ENCODE measurements at regions not wholly inside any gene's neighbourhood (a gene's known extent, or its start where the extent isn't known, plus 50 kb on each side); places are given as distances from the start of the nearest gene placed in this dataset.
A peak's percentile ranks its signal among the peaks of the same experiment; 100 is the strongest.

DNA sequence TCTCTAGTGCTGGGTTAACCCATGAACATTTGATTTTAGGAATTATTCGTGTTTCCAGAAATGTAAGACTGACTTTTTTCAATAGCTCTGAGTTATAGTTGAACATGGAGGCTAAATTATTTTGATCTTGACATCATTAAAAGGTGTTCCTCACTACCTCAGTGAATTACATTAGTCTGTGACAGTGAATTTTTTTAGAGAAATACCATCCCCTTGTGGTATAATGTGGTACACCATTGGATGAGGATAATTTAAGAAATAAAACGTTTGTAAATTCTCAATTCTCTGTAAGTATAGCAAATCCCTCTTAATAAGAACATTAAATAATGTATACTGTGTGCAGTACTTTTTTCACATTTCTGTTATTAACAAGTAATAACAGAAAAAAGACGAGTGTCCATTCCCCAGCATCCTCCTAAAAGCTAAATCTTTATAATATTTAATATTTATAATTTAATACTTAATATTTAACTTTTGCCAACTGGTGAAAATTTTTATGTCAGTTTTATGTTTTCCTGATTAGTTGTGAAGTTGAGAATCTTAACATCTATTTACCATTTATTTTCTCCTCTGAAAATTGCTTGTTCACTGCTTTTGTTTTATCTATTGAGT lies 70.3 kb upstream of the CWC22 start:
- TF ChIP-seq CTCF (conservative IDR thresholded peaks at IDR 0.05 in 1 of 2, IDR thresholded peaks at IDR 0.05 in 1 of 2; ENCODE audit: extremely low read depth in 1 of 2, insufficient read depth in 1 of 2, low read depth in 1 of 2, low read length in 2 of 2) (peak; percentile 79 to 92), EZH2 (IDR thresholded peaks at IDR 0.05; ENCODE audit: borderline replicate concordance, low read length) (no peak)

Measured in mammary epithelial cell (primary cell).